ENCODE measurements at regions not wholly inside any gene's neighbourhood (a gene's known extent, or its start where the extent isn't known, plus 50 kb on each side); places are given as distances from the start of the nearest gene placed in this dataset.

DNA sequence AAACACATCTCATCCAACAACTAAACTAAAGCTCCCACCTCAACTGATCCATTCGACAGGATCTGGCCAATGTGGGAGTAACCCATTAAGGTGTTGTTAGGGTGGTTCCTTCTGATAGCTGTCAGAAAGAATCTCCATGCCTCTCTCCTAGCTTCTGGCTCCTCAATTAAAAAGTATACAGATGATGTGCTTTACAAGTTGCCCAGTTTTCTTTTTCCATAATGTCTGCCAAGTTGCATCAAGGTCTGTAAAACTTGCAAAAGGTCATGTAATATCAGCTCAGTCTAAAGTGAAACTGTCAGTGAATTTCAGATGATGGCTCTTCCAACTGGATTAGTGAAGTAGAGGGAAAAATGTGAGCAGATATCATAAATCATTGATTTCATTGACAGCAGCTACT is 191.8 kb downstream of the RAB28 start:
- TF ChIP-seq, protein P1, sequence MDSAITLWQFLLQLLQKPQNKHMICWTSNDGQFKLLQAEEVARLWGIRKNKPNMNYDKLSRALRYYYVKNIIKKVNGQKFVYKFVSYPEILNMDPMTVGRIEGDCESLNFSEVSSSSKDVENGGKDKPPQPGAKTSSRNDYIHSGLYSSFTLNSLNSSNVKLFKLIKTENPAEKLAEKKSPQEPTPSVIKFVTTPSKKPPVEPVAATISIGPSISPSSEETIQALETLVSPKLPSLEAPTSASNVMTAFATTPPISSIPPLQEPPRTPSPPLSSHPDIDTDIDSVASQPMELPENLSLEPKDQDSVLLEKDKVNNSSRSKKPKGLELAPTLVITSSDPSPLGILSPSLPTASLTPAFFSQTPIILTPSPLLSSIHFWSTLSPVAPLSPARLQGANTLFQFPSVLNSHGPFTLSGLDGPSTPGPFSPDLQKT (CRISPR knock-in tag; IDR thresholded peaks at IDR 0.05; ENCODE audit: borderline replicate concordance) = no peak
- no peak for TF ChIP-seq KIAA2018 (CRISPR knock-in tag; IDR thresholded peaks at IDR 0.05; ENCODE audit: borderline replicate concordance)
- no peak for TF ChIP-seq KDM4B (CRISPR knock-in tag; IDR thresholded peaks at IDR 0.05)
- TF ChIP-seq ZNF644 (CRISPR knock-in tag; IDR thresholded peaks at IDR 0.05; ENCODE audit: low read depth) = no peak
- no peak for TF ChIP-seq NFYB (CRISPR knock-in tag; IDR thresholded peaks at IDR 0.05)
- TF ChIP-seq ZSCAN9 (CRISPR knock-in tag; IDR thresholded peaks at IDR 0.05; ENCODE audit: borderline replicate concordance) = no peak
- no peak for TF ChIP-seq U2AF1 (optimal IDR thresholded peaks at IDR 0.05; ENCODE audit: low read depth, low read length)
- TF ChIP-seq, protein P2, sequence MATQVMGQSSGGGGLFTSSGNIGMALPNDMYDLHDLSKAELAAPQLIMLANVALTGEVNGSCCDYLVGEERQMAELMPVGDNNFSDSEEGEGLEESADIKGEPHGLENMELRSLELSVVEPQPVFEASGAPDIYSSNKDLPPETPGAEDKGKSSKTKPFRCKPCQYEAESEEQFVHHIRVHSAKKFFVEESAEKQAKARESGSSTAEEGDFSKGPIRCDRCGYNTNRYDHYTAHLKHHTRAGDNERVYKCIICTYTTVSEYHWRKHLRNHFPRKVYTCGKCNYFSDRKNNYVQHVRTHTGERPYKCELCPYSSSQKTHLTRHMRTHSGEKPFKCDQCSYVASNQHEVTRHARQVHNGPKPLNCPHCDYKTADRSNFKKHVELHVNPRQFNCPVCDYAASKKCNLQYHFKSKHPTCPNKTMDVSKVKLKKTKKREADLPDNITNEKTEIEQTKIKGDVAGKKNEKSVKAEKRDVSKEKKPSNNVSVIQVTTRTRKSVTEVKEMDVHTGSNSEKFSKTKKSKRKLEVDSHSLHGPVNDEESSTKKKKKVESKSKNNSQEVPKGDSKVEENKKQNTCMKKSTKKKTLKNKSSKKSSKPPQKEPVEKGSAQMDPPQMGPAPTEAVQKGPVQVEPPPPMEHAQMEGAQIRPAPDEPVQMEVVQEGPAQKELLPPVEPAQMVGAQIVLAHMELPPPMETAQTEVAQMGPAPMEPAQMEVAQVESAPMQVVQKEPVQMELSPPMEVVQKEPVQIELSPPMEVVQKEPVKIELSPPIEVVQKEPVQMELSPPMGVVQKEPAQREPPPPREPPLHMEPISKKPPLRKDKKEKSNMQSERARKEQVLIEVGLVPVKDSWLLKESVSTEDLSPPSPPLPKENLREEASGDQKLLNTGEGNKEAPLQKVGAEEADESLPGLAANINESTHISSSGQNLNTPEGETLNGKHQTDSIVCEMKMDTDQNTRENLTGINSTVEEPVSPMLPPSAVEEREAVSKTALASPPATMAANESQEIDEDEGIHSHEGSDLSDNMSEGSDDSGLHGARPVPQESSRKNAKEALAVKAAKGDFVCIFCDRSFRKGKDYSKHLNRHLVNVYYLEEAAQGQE (IDR thresholded peaks at IDR 0.05; ENCODE audit: borderline replicate concordance in 1 of 2, low read depth in 1 of 2, low read length in 2 of 2) = no peak
- TF ChIP-seq ZBTB7B (CRISPR knock-in tag; IDR thresholded peaks at IDR 0.05) = no peak
- no peak for TF ChIP-seq ZNF709 (CRISPR knock-in tag; IDR thresholded peaks at IDR 0.05)
- 70% methylated on average over 1 of the region's 1 CpG for WGBS (ENCODE audit: low lambda C conversion rate)
- BruUV-seq (replicated peaks) = no TSS peak
- no peak overlapping the region for H3K27ac ChIP-seq (ENCODE audit: extremely low read length, insufficient read depth, low read length)
- H4K20me1 ChIP-seq (ENCODE audit: insufficient read depth, low read length) = no peaks in the 10 kb centered on the region
- ATAC-seq (no peak), DNase-seq (ENCODE audit: low spot score) (no peak), FAIRE-seq (no peak)
- in situ Hi-C loops (cut with HindIII; ENCODE audit: extremely low pct_ligation_motif_present, low pct_unique_long_range_greater_than_20kb) = no loop called here
- CTCF ChIA-PET (ENCODE audit: low intra/inter-chr PET ratio, low total read pairs) = no interaction called here
- H2AFZ ChIP-seq (ENCODE audit: low read length) = no peak overlapping the region
- H3K4me3 ChIP-seq (replicated peaks in 1 of 3; ENCODE audit: insufficient read depth in 1 of 3, low read depth in 2 of 3, low read length in 3 of 3) = no peak overlapping the region
- H3K27me3 ChIP-seq (ENCODE audit: control insufficient read depth in 1 of 2, insufficient read depth in 2 of 2, low read length in 2 of 2) = no peaks in the 10 kb centered on the region
- peaks cover 4% of the 10 kb centered on the region for H3K9me3 ChIP-seq (ENCODE audit: low read length)
- H3K9ac ChIP-seq (ENCODE audit: insufficient read depth, low read depth, low read length) = no peak overlapping the region
- no peaks in the 10 kb centered on the region for H3K79me2 ChIP-seq (ENCODE audit: insufficient read depth, low read length)
- intact Hi-C loops (cut with micrococcal nuclease; ENCODE audit: unreplicated experiment) = no loop called here
- H3K4me1 ChIP-seq (ENCODE audit: insufficient read depth, low read length) = peaks cover 18% of the 10 kb centered on the region
- H3K4me2 ChIP-seq (ENCODE audit: low read depth, low read length) = no peak overlapping the region
- POLR2A ChIA-PET = no interaction called here
- no peaks in the 10 kb centered on the region for H3K36me3 ChIP-seq (replicated peaks in 1 of 2; ENCODE audit: control insufficient read depth in 1 of 2, insufficient read depth in 2 of 2, low read length in 2 of 2)

Data from HepG2 (cell line).